ENCODE measurements at regions not wholly inside any gene's neighbourhood (a gene's known extent, or its start where the extent isn't known, plus 50 kb on each side); places are given as distances from the start of the nearest gene placed in this dataset.

DNA sequence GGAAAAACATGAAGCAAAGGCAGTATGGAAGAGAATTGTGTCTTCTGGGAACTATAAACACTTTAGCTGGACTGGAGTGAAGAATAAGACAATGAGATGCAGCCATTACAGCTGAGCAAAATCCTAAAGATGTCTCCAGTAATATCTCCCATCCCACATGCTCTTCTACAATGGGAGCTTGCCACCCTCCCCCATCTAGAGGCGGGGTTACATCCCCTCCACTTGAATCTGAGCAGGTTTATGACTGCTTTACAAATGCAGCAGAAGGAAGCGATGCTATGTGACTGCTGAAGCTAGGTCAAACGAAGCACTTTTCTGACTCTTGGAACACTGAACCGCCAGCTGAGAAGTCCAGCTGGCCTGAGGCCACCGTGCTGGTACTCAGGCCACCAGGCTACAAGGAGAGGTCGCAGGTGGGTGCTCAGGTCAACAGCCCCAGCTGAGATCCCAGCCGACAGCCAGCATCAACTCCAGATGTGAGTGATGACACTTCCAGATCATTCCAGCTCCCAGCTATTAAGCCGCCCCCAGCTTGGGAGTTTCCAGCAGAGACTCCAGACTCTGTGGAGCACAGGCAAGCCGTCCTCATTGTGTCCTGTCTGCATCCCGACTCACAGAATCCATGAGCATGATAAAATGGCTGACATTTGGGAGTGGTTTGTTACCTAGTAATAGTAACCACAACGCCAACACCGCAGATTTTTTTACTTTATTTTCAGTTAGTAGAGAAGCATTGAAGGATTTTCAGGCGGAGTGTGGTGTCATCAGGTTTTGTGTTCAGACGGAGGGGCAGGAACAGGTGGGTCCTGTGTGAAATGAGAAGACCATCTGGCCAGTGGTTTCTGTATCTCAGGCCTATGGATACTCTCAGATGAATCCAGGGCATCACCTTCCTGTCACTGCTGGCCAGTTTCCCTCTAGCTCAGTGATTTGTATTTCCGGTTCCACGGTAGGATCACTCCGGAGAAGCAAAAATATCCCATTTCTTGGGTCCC lies 89.3 kb downstream of the NPY start:
- no peaks in the 10 kb centered on the region for H3K9me2 ChIP-seq (replicated peaks; ENCODE audit: low read length)
- H3K4me1 ChIP-seq (ENCODE audit: insufficient read depth, low read length) = no peaks in the 10 kb centered on the region
- no peak overlapping the region for H3K4me3 ChIP-seq (ENCODE audit: low read length)
- TF ChIP-seq CTCF (conservative IDR thresholded peaks at IDR 0.05; ENCODE audit: low read depth, low read length) (no peak), EZH2phosphoT487 (IDR thresholded peaks at IDR 0.05; ENCODE audit: borderline replicate concordance, low read length) (no peak), EZH2 (IDR thresholded peaks at IDR 0.05; ENCODE audit: low read length, unreplicated experiment) (no peak)
- no peaks in the 10 kb centered on the region for H4K20me1 ChIP-seq (ENCODE audit: low read length)
- no peak overlapping the region for H2AFZ ChIP-seq (ENCODE audit: low read length)
- ATAC-seq (no peak), DNase-seq (no peak)
- no peaks in the 10 kb centered on the region for H3K9me3 ChIP-seq (ENCODE audit: low read length)
- BruUV-seq (replicated peaks) = no TSS peak
- POLR2A ChIA-PET (ENCODE audit: unreplicated experiment) = no interaction called here
- CTCF ChIA-PET = no interaction called here
- no peak overlapping the region for H3K27ac ChIP-seq (ENCODE audit: low read length)
- intact Hi-C loops (cut with micrococcal nuclease) = no loop called here
- H3F3A ChIP-seq (ENCODE audit: low read length, unreplicated experiment) = no peaks in the 10 kb centered on the region
- H3K79me2 ChIP-seq (ENCODE audit: low read length) = no peaks in the 10 kb centered on the region
- peaks cover 46% of the 10 kb centered on the region for H3K27me3 ChIP-seq (ENCODE audit: low read length)
- H3K36me3 ChIP-seq (ENCODE audit: low read depth, low read length) = no peaks in the 10 kb centered on the region
- no peak overlapping the region for H3K9ac ChIP-seq (ENCODE audit: low read length)
- no peak overlapping the region for H3K4me2 ChIP-seq (ENCODE audit: low read length)

GRCh38 chr7:24378871-24379616 lies 95.1 kb downstream of the NPY start:
- ATAC-seq = peak; percentile 72
- POLR2A ChIA-PET (ENCODE audit: unreplicated experiment) = no interaction called here
- H3K4me1 ChIP-seq (ENCODE audit: insufficient read depth, low read length) = peaks cover 10% of the 10 kb centered on the region; the same call in 1 of the 2 replicates

More at GRCh38 chr7:24378871-24379616, 95.1 kb downstream of the NPY start:
- Histone ChIP-seq H2AFZ (ENCODE audit: low read length) (no peak overlapping the region), H4K20me1 (ENCODE audit: low read length) (no peaks in the 10 kb centered on the region), H3K4me2 (ENCODE audit: low read length) (no peak overlapping the region), H3K27me3 (ENCODE audit: low read length) (peaks cover 11% of the 10 kb centered on the region; the same call in 1 of the 2 replicates), H3K27ac (ENCODE audit: low read length) (no peak overlapping the region), H3K4me3 (ENCODE audit: low read length) (no peak overlapping the region), H3K9ac (ENCODE audit: low read length) (no peak overlapping the region), H3K79me2 (ENCODE audit: low read length) (no peaks in the 10 kb centered on the region), H3K9me3 (ENCODE audit: low read length) (no peaks in the 10 kb centered on the region), H3K9me2 (replicated peaks; ENCODE audit: low read length) (no peaks in the 10 kb centered on the region), H3F3A (ENCODE audit: low read length, unreplicated experiment) (no peaks in the 10 kb centered on the region), H3K36me3 (ENCODE audit: low read depth, low read length) (no peaks in the 10 kb centered on the region)
- DNase-seq = peak; percentile 82
- TF ChIP-seq EZH2 (IDR thresholded peaks at IDR 0.05; ENCODE audit: low read length, unreplicated experiment) = no peak
- TF ChIP-seq CTCF (conservative IDR thresholded peaks at IDR 0.05; ENCODE audit: low read depth, low read length) = no peak
- TF ChIP-seq EZH2phosphoT487 (IDR thresholded peaks at IDR 0.05; ENCODE audit: borderline replicate concordance, low read length) = no peak
- CTCF ChIA-PET = no interaction called here
- BruUV-seq (replicated peaks) = no TSS peak
- intact Hi-C loops (cut with micrococcal nuclease) = no loop called here

All from PC-3 (cell line).